GM12878 (cell line): ENCODE measurements at regions not wholly inside any gene's neighbourhood (a gene's known extent, or its start where the extent isn't known, plus 50 kb on each side); places are given as distances from the start of the nearest gene placed in this dataset.

Source experiments
- ATAC-seq: fragments of 200-7000 bp; cut with Tn5 transposase; 3 replicates; pipeline ENCODE4 v1.9.1; 2020; ENCODE audit warnings: mild to moderate bottlenecking, moderate library complexity
- BruUV-seq: library from RNA; stranded (reverse); fragments of 400-500 nt; replicated peaks from 2 replicates; lab custom pipeline; 2021; lab: Mats Ljungman, UMichigan
- CTCF ChIA-PET: fragments of 300-600 bp; sonication (Branson Sonifier 250); formaldehyde crosslinking; extraction: SDS; loops from one replicate; lab custom pipeline; 2021; ENCODE audit warnings: inconsistent platforms; lab: Yijun Ruan, JAX
- POLR2A ChIA-PET: fragments of 350-600 bp; formaldehyde crosslinking; extraction: SDS; loops from one replicate; lab custom pipeline; 2021; ENCODE audit warnings: inconsistent platforms; lab: Charles Lee
- RAD21 ChIA-PET: fragments of 300-600 bp; sonication (Branson Sonifier 250); formaldehyde crosslinking; loops from one replicate; lab custom pipeline; 2023; ENCODE audit warnings: antibody characterized with exemption; ENCODE audit not compliant: unreplicated experiment; lab: Charles Lee
- SMC1A ChIA-PET: fragments of 300-600 bp; sonication (Branson Sonifier 250); formaldehyde crosslinking; loops from one replicate; lab custom pipeline; 2023; ENCODE audit not compliant: unreplicated experiment, uncharacterized antibody; lab: Charles Lee
- DNase-seq: peaks from one replicate; pipeline ENCODE4 v3.0.0-alpha.2; 2011; ENCODE audit warnings: low read depth, low spot score
- FAIRE-seq: peaks from 3 replicates; lab custom pipeline; 2011; peaks lifted over from hg19 to GRCh38; lab: Jason Lieb, UNC
- H2AFZ ChIP-seq: 2 replicates; pipeline ENCODE4 v1.6.0; 2011; ENCODE audit warnings: low read depth, low read length, control low read depth; ENCODE audit not compliant: control insufficient read depth
- H3K27ac ChIP-seq: 2 replicates; pipeline ENCODE4 v1.5.1; 2011; ENCODE audit warnings: control low read depth; ENCODE audit not compliant: control insufficient read depth, insufficient read depth
- H3K27me3 ChIP-seq, 2 experiments: replicated peaks in 1 of 2; 2 replicates each; pipeline versions ENCODE4 v1.6.0 to v1.6.1; 2011; ENCODE audit warnings: low read length in 1 of 2; ENCODE audit not compliant: control insufficient read depth in 2 of 2, insufficient read depth in 2 of 2
- H3K36me3 ChIP-seq, 2 experiments: 2 replicates each; pipeline ENCODE4 v1.5.1; 2011; ENCODE audit warnings: low read length in 1 of 2; ENCODE audit not compliant: control insufficient read depth in 2 of 2, insufficient read depth in 2 of 2
- H3K4me1 ChIP-seq: 2 replicates; pipeline ENCODE4 v1.6.1; 2011; ENCODE audit warnings: mild to moderate bottlenecking, low read length, moderate library complexity, mixed read lengths; ENCODE audit not compliant: control insufficient read depth, insufficient read depth
- H3K4me2 ChIP-seq: 2 replicates; pipeline ENCODE4 v1.6.0; 2011; ENCODE audit warnings: control low read depth; ENCODE audit not compliant: control insufficient read depth, insufficient read depth
- H3K4me3 ChIP-seq: fragments of 200-600 bp; sonication (generic); 2 replicates; pipeline ENCODE4 v1.5.1; 2016
- H3K79me2 ChIP-seq: 2 replicates; pipeline ENCODE4 v1.6.0; 2011; ENCODE audit warnings: low read length; ENCODE audit not compliant: control insufficient read depth, insufficient read depth
- H3K9ac ChIP-seq: 2 replicates; pipeline ENCODE4 v1.8.0; 2011; ENCODE audit warnings: low read length, control low read depth, mixed read lengths; ENCODE audit not compliant: control insufficient read depth, insufficient read depth
- H3K9me3 ChIP-seq: replicated peaks from 3 replicates; pipeline ENCODE4 v1.5.1; 2011; ENCODE audit warnings: mild to moderate bottlenecking, low read length; ENCODE audit not compliant: control insufficient read depth, insufficient read depth
- H4K20me1 ChIP-seq: 2 replicates; pipeline ENCODE4 v1.6.0; 2011; ENCODE audit not compliant: control insufficient read depth, insufficient read depth
- DPF2 ChIP-seq: fragments of 450-650 bp; IDR thresholded peaks from 2 replicates; pipeline ENCODE4 v1.6.1; 2017; ENCODE audit warnings: mild to moderate bottlenecking
- SMARCA5 ChIP-seq: fragments of 450-650 bp; IDR thresholded peaks from 2 replicates; pipeline ENCODE4 v1.6.1; 2017; ENCODE audit warnings: mild to moderate bottlenecking
- SRF ChIP-seq, 2 experiments: IDR thresholded peaks; 2 replicates each; pipeline ENCODE4 v1.6.1; 2011; ENCODE audit warnings: low read depth in 2 of 2, low read length in 2 of 2, mild to moderate bottlenecking in 1 of 2, moderate library complexity in 1 of 2
- ZBTB4 ChIP-seq: fragments of 450-650 bp; formaldehyde crosslinking; IDR thresholded peaks from 2 replicates; pipeline ENCODE4 v1.4.0; 2022; ENCODE audit warnings: mild to moderate bottlenecking, moderate library complexity
- ZNF207 ChIP-seq: fragments of 450-650 bp; IDR thresholded peaks from 2 replicates; pipeline ENCODE4 v1.6.1; 2014; ENCODE audit warnings: antibody characterized with exemption, mild to moderate bottlenecking, borderline replicate concordance
- ZNF24 ChIP-seq: fragments of 450-650 bp; IDR thresholded peaks from 2 replicates; pipeline ENCODE4 v1.6.1; 2017; ENCODE audit warnings: antibody characterized with exemption, mild to moderate bottlenecking
- WGBS: methylation state at CpG from one replicate; pipeline ENCODE4 v1.1.6; 2016; ENCODE audit warnings: low lambda C conversion rate; ENCODE audit not compliant: insufficient replicate concordance, insufficient coverage; ENCODE audit errors: missing lambda C conversion rate; 5-methylcytosine and 5-hydroxymethylcytosine counted together
- in situ Hi-C: fragments of 300-500 bp; cut with MboI; formaldehyde crosslinking; loops from 9 replicates; pipeline ENCODE4 v1.14.3; 2018; ENCODE audit warnings: mixed read lengths
- intact Hi-C: fragments of 100-400 bp; cut with micrococcal nuclease; formaldehyde crosslinking; loops from one replicate; pipeline ENCODE4 v1.14.2; 2022; ENCODE audit not compliant: unreplicated experiment

GRCh38 chr18:23388357-23388756, 64.7 kb upstream of the RIOK3 start:
- no peak for FAIRE-seq
- intact Hi-C loops, result no loop called here

More at GRCh38 chr18:23388357-23388756, 64.7 kb upstream of the RIOK3 start:
- H3K4me3 ChIP-seq, result no peak overlapping the region
- no peak overlapping the region for H3K27ac ChIP-seq
- RAD21 ChIA-PET, result no interaction called here
- no peaks in the 10 kb centered on the region for H3K4me1 ChIP-seq
- H3K27me3 ChIP-seq, result no peaks in the 10 kb centered on the region
- H3K4me2 ChIP-seq, result no peak overlapping the region
- H3K9ac ChIP-seq, result no peak overlapping the region
- no peak for ATAC-seq
- H4K20me1 ChIP-seq, result no peaks in the 10 kb centered on the region
- CTCF ChIA-PET, result interaction anchor here (3.9 kb wide), 1 partner anchor 9 kb away, joined by 16 read pairs; no protein-coding TSS in a partner anchor
- in situ Hi-C loops, result no loop called here
- H3K79me2 ChIP-seq, result no peaks in the 10 kb centered on the region
- no TSS peak for BruUV-seq
- no peaks in the 10 kb centered on the region for H3K9me3 ChIP-seq
- SMC1A ChIA-PET, result no interaction called here
- POLR2A ChIA-PET, result no interaction called here
- no peak overlapping the region for H2AFZ ChIP-seq
- TF ChIP-seq DPF2 (no peak), SRF (IDR thresholded peaks at IDR 0.05; ENCODE audit: low read depth in 2 of 2, low read length in 2 of 2) (no peak), SMARCA5 (no peak), ZNF24 (no peak), ZBTB4 (CRISPR knock-in tag) (no peak), ZNF207 (no peak)
- TF ChIP-seq, all 136 proteins: peak for 0
- WGBS, result 96% methylated on average over 4 of the region's 4 CpGs
- DNase-seq, result no peak
- H3K36me3 ChIP-seq, result peaks cover 0 to 2% of the 10 kb centered on the region in 2 experiments; a peak in 1 of 4 replicates
